NCI-H446 (cell line): ENCODE measurements at regions not wholly inside any gene's neighbourhood (a gene's known extent, or its start where the extent isn't known, plus 50 kb on each side); places are given as distances from the start of the nearest gene placed in this dataset.

Experiments used
- DNase-seq, 2 experiments: peaks; one replicate each; lab custom pipeline; 2025; lab: John Stamatoyannopoulos, UW

DNA sequence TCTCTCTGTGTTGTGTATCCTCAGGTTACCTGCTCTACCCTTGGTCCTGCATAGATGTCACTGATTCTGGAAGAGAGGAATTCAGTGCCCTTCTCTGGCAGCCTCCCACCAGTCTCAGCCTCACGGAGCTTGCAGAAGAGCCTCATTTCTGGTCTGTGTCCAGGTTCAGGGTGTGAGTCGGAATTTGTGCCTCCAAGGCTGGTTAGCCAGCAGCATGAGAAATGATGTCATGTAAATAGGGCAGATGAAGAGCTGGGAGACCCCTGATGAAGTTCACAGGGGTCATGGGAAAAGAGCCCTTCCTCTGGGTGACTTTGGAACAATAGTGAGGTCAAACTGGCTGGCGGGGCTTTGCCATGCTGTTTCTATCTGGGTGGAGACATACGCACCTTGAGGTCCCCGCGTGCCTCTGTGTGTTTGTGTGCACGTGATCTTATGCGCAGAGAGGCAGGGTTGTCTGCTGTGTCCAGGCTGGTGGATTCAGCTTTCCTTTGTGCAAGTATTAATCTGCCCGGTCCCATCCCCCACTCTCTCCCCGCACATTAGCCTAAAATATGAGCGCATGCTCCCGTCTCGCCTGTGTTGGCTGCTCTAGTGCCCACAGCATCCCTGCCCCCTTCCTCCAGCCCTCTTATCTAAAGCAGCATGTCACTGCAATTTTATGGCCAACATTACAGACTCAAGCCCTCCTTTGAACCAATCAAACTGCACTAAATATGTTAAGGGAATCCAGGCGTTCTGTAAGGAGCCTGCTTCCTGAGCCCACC lies 256.3 kb upstream of the ZFHX3 start:
- DNase-seq: peak in 1 of 2 experiments; percentile 4

DNA sequence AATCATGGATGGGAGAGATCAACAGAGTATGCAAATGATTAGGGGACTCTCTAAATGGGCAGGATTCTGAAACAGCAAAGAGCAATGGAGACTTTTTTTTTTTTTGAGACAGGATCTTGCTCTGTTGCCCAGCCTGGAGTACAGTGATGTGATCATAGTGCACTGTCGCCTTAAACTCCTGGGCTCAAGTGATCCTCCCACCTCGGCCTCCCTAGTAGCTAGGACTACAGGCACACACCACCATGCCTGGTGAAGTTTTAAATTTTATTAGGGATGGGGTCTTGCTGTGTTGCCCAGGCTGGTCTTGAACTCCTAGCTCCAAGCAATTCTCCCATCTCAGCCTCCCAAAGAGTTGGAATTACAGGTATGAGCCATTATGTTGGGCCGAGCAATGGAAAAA lies 255.0 kb upstream of the ZFHX3 start:
- no peak for DNase-seq

DNA sequence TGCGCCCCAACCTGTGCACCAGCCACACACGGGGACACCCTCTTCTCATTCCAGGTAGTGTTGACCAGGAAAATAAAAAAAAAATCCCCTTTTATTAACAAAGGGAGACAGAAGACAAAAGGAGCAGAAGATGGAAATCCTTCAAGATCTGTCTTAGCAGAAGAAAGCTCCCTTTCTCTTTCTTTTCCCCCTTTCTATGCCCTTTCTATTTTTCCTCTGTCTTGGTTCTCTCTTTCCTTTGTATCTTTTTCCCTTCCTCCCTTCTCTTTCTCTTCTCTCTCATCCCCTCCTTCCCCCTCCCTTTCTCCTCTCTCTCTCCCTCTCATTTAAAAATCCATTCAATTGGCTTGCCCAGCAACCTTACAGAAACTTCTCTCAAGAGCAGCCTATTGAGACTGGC lies 254.1 kb upstream of the ZFHX3 start:
- no peak for DNase-seq

DNA sequence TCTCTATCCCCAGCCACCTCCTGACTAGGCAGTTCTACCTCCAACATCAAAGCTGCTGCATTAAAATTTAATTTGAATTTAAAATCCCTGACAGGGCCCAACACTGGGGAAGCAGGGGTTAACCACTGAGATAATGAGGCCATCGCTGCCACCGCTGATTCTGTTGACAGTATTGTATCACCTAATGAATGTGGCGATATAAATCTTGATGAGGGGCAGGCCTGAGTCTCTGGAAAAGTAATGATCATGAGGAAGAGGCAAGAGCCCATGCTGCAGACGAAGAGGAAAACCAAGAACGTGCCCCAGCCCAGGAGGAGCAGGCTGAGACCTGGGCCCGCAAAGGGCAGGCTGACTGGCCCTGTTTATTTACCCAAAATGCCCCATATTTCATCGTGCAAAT lies 251.4 kb upstream of the ZFHX3 start:
- DNase-seq: no peak

DNA sequence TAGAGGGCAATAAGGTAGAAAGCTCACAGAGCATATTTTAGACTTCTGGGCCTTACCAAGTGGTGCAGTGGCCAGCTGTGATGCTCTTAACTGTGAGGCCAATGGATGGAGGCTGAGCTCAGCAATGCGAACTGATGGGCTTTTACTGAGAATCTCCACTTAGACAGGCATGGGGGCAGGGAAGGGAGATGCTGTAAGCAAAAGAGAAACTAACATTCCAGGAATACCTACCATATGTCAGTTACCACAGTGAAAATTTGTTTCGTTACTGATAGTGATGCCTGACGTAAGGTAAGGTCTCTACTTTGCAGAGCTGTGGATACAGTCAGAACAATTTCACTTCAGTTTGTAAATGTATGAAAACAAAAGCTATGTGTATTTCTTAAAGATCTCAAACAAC lies 250.6 kb upstream of the ZFHX3 start:
- no peak for DNase-seq

DNA sequence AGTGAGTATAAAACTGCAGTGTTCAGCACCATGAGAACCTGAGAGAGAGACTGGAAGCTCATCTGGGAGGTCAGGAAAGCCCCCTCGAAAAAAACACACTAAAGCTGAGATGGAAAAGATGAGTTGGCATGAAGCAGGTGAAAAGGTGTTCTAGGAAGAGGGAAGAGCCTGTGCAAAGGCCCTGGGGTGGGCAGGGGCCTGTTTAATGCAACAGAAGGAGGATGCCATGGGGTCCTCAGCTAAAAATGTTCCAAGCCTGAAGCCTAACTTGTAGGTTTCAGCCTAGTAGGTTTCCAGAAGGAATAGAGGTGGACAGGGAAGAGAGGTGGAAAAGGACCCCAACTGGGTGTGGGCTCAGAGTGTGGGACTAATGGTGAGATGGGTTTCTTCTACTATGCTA lies 242.3 kb upstream of the ZFHX3 start:
- DNase-seq: no peak

DNA sequence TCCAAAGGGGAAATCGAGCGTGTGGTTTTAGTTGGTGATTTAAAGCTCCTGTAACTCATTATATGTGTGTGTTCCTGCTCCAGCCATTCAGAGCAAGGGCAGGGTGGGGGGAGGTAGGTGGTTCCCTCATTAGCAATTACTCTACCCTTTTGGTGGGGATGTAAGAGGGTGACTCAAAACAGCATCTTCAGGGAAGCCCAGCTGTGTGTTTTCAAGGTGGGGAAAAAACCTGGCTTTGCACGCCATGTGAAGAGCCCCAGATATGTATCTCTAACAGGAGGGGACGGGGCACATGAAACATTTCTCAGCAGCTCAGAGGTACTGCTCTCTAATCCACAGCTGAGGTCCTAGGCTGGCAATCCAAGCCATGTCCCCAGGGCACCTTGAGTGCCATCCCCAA lies 241.3 kb upstream of the ZFHX3 start:
- no peak for DNase-seq

DNA sequence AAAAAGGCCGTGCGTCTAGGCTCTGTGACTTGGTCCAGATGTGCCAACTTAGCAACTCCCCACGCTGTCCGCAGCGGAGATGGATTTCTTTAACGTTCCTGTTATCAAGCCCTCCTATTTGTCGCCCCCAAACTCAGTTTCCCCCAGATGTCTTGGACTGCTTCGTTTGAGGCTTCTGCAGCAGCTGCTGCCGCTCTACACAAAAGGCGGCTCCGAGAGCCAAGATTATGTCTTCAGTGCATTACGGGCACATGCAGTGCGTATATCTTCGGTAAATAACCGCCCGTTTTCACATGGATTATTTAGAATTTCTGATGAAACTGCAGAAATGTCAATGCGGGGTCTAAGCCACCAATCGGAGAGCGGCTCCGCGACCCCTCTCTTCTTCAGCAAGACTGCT lies 240.6 kb upstream of the ZFHX3 start:
- DNase-seq: no peak

DNA sequence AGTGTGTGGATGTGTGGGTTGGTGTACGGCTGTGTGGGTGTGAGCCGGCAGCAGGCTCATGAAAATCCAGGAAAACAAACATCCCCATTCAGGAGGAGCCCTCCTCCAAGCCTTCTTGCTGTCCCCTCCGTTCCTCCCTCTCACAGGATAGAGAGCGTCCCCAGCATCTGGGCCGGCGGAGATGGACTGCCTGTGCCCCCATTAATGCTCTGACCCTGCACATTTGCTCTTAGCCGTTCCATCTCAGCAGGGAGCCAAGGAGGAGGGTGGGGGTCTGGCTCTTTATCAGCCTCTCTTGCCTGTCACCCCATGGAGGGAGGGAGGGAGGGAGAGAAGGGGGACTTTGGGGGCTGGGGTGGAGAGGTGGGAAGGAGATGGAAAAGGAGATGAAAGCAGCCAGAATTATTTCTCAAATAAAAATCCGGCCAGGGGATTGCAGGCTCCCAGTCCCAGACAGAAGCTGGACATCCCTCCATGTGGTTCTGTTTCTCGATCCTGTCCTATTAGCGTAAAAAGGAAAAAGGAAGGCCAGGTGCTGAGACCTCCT lies 240.0 kb upstream of the ZFHX3 start:
- no peak for DNase-seq

DNA sequence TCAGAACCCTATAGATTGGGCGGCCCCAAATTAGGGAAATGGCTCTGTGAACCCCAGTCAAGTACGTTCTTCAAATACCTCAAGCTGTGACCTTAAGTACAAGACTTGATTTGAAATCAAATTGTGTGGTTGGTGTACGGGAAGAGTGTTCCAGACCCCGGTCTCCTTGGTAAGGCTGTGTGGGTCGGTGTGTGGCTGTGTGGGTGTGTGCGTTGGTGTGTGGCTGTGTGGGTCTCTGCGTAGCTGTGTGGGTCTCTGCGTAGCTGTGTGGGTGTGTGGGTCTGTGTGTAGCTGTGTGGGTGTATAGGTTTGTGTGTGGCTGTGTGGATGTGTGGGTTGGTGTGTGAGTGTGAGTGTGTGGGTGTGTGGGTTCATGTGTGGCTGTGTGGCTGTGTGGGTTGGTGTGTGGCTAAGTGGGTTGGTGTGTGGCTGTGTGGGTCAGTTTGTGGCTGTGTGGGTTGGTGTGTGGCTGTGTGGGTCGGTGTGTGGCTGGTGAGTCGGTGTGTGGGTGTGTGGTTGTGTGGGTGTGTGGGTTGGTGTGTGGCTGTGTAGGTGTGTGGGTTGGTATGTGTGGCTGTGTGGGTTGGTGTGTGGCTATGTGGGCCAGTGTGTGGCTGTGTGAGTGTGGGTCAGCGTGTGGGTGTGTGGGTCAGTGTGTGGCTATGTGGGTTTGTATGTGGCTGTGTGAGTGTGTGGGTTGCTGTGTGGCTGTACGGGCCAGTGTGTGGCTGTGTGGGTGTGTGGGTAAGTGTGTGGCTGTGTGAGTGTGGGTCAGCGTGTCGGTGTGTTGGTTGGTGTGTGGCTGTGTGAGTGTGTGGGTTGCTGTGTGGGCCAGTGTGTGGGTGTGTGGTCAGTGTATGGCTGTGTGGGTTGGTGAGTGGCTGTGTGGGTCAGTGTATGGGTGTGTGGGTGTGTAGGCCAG lies 238.7 kb upstream of the ZFHX3 start:
- DNase-seq: no peak

DNA sequence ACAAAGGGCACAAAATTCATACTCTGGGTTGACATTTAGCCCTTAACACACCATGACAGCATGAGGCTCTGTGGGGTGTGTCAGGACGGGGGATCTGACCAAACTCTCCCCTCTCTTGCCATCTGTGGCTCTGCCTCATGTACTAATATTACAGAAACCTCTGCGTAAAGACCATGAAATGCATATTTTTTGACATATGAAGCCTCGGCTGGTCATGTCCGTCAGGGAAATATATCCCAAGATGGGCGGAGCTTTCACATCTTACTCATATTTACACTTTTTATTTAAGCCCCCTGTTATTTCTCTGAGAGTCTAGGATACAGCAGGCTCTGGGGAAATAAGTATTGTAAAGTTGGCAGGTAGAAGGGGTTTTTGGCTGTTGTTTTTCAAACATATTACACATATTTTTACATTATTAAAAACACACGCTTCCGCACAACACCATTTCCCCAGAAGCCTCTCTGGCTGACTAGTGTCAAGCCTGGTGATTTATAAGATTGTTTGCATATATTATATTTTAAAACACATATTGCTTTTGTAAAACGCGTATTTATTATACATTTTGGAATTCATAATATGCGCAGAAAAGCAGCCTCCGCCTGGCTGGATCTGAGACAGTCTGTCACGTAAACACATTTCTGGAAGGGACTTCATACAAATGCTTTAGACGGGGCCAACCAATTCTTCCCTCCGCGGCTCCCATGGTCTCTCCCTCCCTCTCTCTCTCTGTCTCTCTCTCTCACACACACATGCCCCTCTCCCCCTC lies 237.7 kb upstream of the ZFHX3 start:
- DNase-seq: no peak

DNA sequence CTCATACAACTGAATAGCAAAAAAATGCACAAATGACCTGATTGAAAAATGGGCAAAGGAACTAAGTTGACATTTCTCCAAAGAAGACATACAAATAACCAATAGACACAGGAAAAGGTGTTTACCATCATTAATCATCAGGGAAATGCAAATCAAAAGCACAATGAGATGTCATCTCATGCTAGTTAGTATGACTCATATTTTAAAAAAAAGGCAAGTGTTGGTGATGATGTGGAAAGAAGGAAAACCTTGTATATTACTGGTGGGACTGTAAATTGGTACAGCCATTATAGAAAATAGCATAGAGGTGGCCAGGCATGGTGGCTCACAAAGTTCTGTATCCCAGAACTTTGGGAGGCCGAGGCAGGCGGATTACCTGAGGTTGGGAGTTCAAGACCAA lies 232.5 kb upstream of the ZFHX3 start:
- no peak for DNase-seq

DNA sequence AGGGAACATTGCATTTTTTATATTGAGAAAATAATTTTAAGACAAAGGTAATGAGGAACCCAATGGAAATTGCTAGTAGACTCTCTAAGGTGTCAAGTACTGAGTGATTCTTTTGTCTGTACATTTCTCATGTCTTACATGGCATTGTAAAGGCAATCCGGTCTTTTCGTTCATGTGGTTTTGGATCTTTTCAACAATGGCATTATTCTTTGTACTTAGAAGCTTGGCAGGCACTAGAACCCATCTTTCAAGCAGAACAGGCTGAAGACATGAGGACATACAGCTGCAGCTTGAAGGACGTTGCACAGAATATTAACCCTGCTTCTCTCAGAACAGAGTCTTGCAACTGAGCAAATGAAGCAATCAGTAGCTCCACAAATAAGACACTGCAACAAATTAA lies 231.5 kb upstream of the ZFHX3 start:
- no peak for DNase-seq

DNA sequence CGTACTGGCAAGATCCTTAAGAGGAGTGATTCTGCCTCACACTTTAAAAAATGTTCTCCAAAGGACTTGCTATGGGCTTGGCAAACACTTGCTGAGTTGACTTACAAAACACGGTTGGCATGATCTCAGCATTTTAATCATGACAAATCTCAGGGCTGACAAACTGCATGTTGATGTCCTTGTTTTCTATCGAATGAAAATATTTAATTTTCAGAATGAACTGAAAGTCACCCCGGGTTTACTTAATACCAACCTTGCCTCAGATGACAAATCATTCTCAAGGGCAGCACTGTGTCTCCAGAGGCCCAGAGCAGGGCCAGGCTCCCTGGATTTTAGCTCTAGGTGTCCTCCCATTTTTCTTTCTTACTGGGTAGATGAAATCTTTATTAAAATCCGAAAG lies 229.1 kb upstream of the ZFHX3 start:
- DNase-seq: no peak

DNA sequence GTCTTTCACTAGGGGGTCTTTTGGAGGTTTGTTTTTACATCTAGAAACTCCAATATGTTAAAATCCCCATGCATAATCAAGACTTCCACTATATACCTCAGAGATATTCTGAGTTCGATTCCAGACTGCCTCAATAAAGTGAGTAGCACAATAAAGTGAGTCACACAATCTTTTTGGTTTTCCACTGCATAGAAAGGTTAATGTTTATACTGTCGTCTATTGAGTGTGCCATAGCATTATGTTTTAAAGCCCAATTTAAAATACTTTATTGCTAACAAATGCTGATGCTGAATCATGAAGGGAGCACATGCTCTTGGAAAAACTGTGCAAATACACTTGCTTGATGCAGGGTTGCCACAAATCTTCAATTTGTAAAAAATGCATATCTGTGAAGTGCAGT lies 227.5 kb upstream of the ZFHX3 start:
- no peak for DNase-seq

DNA sequence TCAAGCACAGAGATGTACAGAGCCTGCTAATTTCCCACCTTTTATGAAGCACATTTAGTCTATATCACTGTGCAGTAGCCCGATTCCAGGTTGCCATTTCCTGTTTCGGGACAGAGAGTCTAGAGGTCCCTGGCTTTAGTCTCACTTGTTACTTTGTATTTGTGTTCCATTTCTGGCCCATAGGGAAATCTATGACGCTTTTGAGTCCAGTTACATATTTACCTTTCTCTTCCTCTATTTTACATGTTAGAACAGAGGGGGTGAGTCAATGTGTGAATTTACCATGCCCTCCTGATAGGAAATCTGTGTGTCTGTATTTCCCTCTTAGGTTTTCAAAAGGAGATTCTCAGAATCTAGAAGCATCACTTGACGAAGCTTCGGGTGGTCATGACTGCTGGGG lies 227.1 kb upstream of the ZFHX3 start:
- no peak for DNase-seq

DNA sequence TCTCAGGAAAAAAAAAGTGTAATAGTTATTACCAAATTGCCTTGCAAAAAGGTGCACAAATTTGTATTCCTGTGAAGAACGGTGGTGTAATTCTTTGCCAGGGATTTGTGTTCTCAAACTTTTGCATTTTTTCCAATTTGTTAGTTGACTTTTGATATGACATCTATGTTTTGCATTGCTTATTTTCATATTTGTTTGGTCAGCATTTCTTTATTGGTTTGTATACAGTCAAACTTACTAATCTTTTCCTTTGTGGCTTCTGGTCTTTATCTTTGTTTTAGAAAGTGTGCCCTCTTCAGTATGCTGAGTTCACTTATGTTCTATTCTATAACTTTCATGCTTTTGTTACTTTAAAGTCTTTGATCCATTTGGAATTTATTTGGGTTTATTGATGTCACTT lies 226.2 kb upstream of the ZFHX3 start:
- no peak for DNase-seq

DNA sequence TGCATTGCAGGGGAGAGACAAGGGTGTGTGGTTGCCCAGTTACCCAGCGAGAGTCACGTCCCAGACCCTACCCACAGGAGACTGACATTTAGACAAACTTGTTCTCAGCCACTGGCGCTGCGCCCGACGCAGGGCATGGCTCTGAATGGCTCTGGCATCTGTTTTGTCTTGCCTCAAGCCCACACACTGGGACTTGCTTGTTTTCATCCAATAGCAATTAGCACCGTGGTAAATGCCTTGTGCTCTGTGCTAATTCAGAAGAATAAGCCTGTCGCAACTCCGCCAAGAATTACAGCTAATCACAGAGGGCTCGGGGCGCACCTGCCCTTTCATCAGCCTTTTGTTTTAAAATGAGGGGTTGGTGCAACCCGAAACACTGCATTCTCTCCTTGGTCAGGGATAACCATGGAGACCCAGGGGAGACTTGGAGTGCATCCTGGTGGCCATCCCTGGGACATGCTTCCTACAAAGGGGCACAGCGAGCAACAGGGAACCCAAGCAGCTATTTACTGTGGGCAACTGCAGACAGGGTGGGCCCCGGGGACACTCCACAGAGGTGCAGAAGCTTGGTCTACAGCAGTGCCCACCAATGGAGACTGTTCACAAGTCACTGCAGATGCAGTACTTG lies 220.6 kb upstream of the ZFHX3 start:
- DNase-seq: peak; percentile 7 to 68

DNA sequence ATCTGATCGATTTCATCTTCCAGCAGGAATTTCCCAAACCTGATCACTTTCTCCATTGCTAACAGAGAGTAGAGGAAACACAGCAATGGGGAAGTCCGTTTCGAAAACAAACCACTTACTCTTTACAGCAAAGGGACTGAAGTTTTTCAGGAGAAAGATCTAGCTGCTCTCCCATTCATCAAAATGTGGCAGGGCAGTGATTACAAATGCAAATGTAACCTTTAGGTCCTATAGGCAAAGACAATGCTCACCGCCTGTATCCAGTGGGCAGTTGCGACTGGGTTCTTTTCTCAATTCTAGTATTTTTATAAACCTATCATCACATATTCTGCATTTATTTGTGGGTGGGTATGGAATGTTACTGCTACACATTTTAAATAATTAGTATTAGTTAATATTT lies 218.0 kb upstream of the ZFHX3 start:
- DNase-seq: no peak

DNA sequence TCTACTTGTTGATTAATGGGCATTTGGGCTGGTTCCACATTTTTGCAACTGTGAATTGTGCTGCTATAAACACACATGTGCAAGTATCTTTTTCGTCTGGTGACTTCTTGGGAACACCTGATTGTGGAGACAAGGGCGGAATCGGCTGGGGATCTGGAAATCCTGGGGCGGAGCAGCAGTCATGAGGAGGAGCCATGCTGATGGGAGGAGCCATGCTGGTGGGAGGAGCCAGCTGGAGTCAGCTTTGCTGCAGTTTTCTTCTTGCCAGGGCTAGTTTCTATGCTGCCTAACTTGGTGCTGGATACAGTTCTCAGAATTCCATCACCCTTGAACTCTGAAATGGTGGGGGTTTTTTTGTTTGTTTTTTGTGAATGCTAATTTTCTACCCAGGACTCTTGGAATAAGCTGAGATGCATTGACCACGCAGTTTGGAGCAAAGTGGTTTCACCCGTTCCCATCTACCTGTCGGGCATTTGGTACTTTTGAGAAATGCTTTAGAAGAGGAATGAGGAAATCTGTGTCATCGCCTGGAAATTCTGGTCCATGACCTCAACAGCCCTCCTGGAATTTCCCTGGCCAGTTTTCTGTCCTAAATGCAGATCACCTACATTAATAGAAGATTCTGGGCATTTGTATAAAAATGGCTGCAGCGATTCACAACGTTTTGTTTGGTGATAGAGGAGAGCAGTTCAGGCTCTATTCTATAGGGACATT lies 217.4 kb upstream of the ZFHX3 start:
- DNase-seq: no peak

DNA sequence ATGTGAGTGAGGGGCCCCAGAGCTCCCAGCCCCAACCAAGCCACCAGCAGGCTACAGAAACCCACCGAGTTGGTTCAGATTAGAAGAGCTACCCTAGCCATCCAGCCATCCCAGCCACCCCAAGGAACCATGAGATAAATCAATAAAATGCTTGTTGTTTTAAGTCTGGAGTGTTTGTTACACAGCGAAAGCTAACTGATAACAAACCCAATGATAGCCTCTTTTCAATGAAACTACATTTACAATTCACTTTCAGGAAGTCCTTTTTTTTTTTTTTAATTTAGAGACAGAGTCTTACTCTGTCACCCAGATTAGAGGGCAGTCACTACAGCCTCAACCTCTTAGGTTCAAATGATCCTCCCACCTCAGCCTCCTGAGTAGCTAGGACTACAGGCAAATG lies 215.0 kb upstream of the ZFHX3 start:
- DNase-seq: no peak
